Large intestine (tissue), 3 donors: ENCODE measurements at regions not wholly inside any gene's neighbourhood (a gene's known extent, or its start where the extent isn't known, plus 50 kb on each side); places are given as distances from the start of the nearest gene placed in this dataset.

Source experiments
- DNase-seq, 2 donors: peaks; one replicate each; pipeline versions ENCODE4 v3.0.0 to v3.0.0-alpha.2; 2013
- H3K27ac ChIP-seq: one replicate; pipeline ENCODE4 v1.5.1; 2013; ENCODE audit warnings: low read length
- H3K27me3 ChIP-seq: 2 replicates; pipeline ENCODE4 v1.6.1; 2013; ENCODE audit warnings: low read length; ENCODE audit not compliant: control insufficient read depth, insufficient read depth
- H3K36me3 ChIP-seq: 2 replicates; pipeline ENCODE4 v1.6.1; 2013; ENCODE audit warnings: low read length; ENCODE audit not compliant: control insufficient read depth, insufficient read depth
- H3K4me1 ChIP-seq: one replicate; pipeline ENCODE4 v1.6.1; 2013; ENCODE audit warnings: low read length; ENCODE audit not compliant: control insufficient read depth, insufficient read depth
- H3K4me3 ChIP-seq: one replicate; pipeline ENCODE4 v1.5.1; 2013; ENCODE audit warnings: low read length
- H3K9me3 ChIP-seq: one replicate; pipeline ENCODE4 v1.6.1; 2013; ENCODE audit warnings: mild to moderate bottlenecking, low read depth, low read length, moderate library complexity; ENCODE audit not compliant: control insufficient read depth
- WGBS: methylation state at CpG from one replicate; pipeline ENCODE4 v1.1.5; 2013; ENCODE audit warnings: low lambda C conversion rate; ENCODE audit not compliant: insufficient coverage; 5-methylcytosine and 5-hydroxymethylcytosine counted together

- Histone ChIP-seq H3K4me1 (no peaks in the 10 kb centered on the region), H3K9me3 (no peaks in the 10 kb centered on the region), H3K27ac (no peak overlapping the region), H3K36me3 (no peaks in the 10 kb centered on the region), H3K27me3 (no peaks in the 10 kb centered on the region), H3K4me3 (no peak overlapping the region)
- DNase-seq: no peak
- WGBS: no CpG with 5 or more reads among the region's 4 CpGs
These were observed 339.7 kb upstream of the NR2F2 start for GRCh38 chr15:95990833-95991232.

GRCh38 chr15:95994418-95994817 lies 336.1 kb upstream of the NR2F2 start:
- 86% methylated on average over 1 of the region's 4 CpGs for WGBS
- Histone ChIP-seq H3K36me3 (no peaks in the 10 kb centered on the region), H3K27ac (no peak overlapping the region), H3K27me3 (no peaks in the 10 kb centered on the region), H3K4me3 (no peak overlapping the region), H3K9me3 (no peaks in the 10 kb centered on the region), H3K4me1 (no peaks in the 10 kb centered on the region)
- no peak for DNase-seq

GRCh38 chr15:95995375-95996168 lies 334.9 kb upstream of the NR2F2 start:
- Histone ChIP-seq H3K36me3 (no peaks in the 10 kb centered on the region), H3K4me1 (no peaks in the 10 kb centered on the region), H3K27ac (no peak overlapping the region), H3K4me3 (no peak overlapping the region), H3K27me3 (no peaks in the 10 kb centered on the region), H3K9me3 (no peaks in the 10 kb centered on the region)
- no peak for DNase-seq
- no CpG with 5 or more reads among the region's 5 CpGs for WGBS

GRCh38 chr15:95996494-95996893 lies 334.0 kb upstream of the NR2F2 start:
- H3K4me3 ChIP-seq: no peak overlapping the region
- no CpG with 5 or more reads among the region's 4 CpGs for WGBS
- H3K27ac ChIP-seq: no peak overlapping the region
- no peaks in the 10 kb centered on the region for H3K4me1 ChIP-seq
- no peaks in the 10 kb centered on the region for H3K9me3 ChIP-seq
- no peaks in the 10 kb centered on the region for H3K27me3 ChIP-seq
- DNase-seq: no peak
- H3K36me3 ChIP-seq: no peaks in the 10 kb centered on the region

GRCh38 chr15:95998935-95999334 lies 331.6 kb upstream of the NR2F2 start:
- DNase-seq: no peak
- Histone ChIP-seq H3K27ac (no peak overlapping the region), H3K4me1 (no peaks in the 10 kb centered on the region), H3K36me3 (no peaks in the 10 kb centered on the region), H3K4me3 (no peak overlapping the region), H3K9me3 (no peaks in the 10 kb centered on the region), H3K27me3 (no peaks in the 10 kb centered on the region)
- WGBS: 100% methylated on average over 1 of the region's 4 CpGs

GRCh38 chr15:96002890-96003859 lies 327.3 kb upstream of the NR2F2 start:
- no peak overlapping the region for H3K4me3 ChIP-seq
- H3K9me3 ChIP-seq: no peaks in the 10 kb centered on the region
- WGBS: 89% methylated on average over 5 of the region's 5 CpGs

GRCh38 chr15:96005906-96006305 lies 324.6 kb upstream of the NR2F2 start:
- Histone ChIP-seq H3K27ac (no peak overlapping the region), H3K4me3 (no peak overlapping the region), H3K36me3 (no peaks in the 10 kb centered on the region), H3K4me1 (no peaks in the 10 kb centered on the region), H3K9me3 (no peaks in the 10 kb centered on the region), H3K27me3 (peaks cover 1% of the 10 kb centered on the region)
- WGBS: no CpG with 5 or more reads among the region's 2 CpGs
- no peak for DNase-seq

More at GRCh38 chr15:96002890-96003859, 327.3 kb upstream of the NR2F2 start:
- no peak for DNase-seq
- H3K27me3 ChIP-seq: no peaks in the 10 kb centered on the region
- H3K27ac ChIP-seq: no peak overlapping the region
- H3K36me3 ChIP-seq: no peaks in the 10 kb centered on the region
- no peaks in the 10 kb centered on the region for H3K4me1 ChIP-seq

GRCh38 chr15:96011136-96011535 lies 319.4 kb upstream of the NR2F2 start:
- no peaks in the 10 kb centered on the region for H3K36me3 ChIP-seq
- no peak for DNase-seq
- H3K27ac ChIP-seq: no peak overlapping the region
- no peak overlapping the region for H3K4me3 ChIP-seq
- no peaks in the 10 kb centered on the region for H3K4me1 ChIP-seq
- no peaks in the 10 kb centered on the region for H3K9me3 ChIP-seq
- H3K27me3 ChIP-seq: peaks cover 2% of the 10 kb centered on the region
- 80% methylated on average over 2 of the region's 5 CpGs for WGBS

- no CpG with 5 or more reads among the region's 2 CpGs for WGBS
- no peaks in the 10 kb centered on the region for H3K4me1 ChIP-seq
- DNase-seq: no peak
- no peak overlapping the region for H3K27ac ChIP-seq
- H3K36me3 ChIP-seq: no peaks in the 10 kb centered on the region
- H3K27me3 ChIP-seq: peaks cover 2% of the 10 kb centered on the region
- H3K4me3 ChIP-seq: no peak overlapping the region
- H3K9me3 ChIP-seq: no peaks in the 10 kb centered on the region
These were observed 315.6 kb upstream of the NR2F2 start for GRCh38 chr15:96014939-96015338.

- Histone ChIP-seq H3K4me1 (no peaks in the 10 kb centered on the region), H3K36me3 (no peaks in the 10 kb centered on the region), H3K4me3 (no peak overlapping the region), H3K27me3 (no peaks in the 10 kb centered on the region), H3K27ac (no peak overlapping the region), H3K9me3 (no peaks in the 10 kb centered on the region)
- no peak for DNase-seq
- no CpG with 5 or more reads among the region's 6 CpGs for WGBS
These were observed 311.4 kb upstream of the NR2F2 start for GRCh38 chr15:96019114-96019513.
